Prostate gland (tissue), 2 donors: ENCODE measurements at regions not wholly inside any gene's neighbourhood (a gene's known extent, or its start where the extent isn't known, plus 50 kb on each side); places are given as distances from the start of the nearest gene placed in this dataset.

Experiments
- POLR2A ChIP-seq: fragments of 450-650 bp; IDR thresholded peaks from one replicate; pipeline ENCODE4 v1.6.1; 2016; ENCODE audit warnings: antibody characterized with exemption, mild to moderate bottlenecking
- TF ChIP-seq, protein P1 (sequence below), 4 experiments: fragments of 200-600 bp in 2 of 4; fragments of 450-650 bp in 2 of 4; sonication (generic) in 2 of 4; IDR thresholded peaks; 1 replicate in 3 of 4; 2 replicates in 1 of 4; pipeline ENCODE4 v1.5.1; 2016 to 2019; ENCODE audit warnings: antibody characterized with exemption in 4 of 4, mild to moderate bottlenecking in 2 of 4, moderate library complexity in 2 of 4

DNA sequence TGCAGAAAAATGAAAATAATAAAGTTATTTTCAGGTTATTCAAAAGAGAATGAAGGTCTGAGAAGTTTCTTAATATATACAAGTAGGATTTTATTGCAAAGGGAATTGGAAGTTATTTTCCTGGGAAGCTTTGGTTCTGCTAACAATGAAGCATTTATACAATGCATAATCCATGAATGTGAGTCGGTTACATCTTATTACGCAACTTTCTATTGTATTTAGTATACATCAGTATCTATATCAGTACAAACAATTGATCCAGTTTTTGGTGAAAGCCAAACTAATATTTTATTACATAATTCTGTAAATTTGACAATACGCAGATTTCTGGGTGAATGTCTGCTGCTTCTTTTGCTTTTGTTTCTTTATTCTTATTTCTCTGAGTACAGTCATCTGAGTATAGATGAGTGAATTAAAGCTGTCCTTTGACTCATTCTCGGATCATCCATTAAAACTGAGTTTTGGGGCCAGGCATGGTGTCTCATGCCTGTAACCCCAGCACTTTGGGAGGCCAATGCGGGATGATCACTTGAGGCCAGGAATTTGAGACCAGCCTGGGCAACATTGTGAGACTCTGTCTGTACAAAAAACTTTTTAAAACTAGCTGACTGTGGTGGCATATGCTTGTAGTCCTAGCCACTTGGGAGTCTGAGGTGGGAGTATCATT is 108.5 kb downstream of the SOCS6 start:
- TF ChIP-seq, protein P1, sequence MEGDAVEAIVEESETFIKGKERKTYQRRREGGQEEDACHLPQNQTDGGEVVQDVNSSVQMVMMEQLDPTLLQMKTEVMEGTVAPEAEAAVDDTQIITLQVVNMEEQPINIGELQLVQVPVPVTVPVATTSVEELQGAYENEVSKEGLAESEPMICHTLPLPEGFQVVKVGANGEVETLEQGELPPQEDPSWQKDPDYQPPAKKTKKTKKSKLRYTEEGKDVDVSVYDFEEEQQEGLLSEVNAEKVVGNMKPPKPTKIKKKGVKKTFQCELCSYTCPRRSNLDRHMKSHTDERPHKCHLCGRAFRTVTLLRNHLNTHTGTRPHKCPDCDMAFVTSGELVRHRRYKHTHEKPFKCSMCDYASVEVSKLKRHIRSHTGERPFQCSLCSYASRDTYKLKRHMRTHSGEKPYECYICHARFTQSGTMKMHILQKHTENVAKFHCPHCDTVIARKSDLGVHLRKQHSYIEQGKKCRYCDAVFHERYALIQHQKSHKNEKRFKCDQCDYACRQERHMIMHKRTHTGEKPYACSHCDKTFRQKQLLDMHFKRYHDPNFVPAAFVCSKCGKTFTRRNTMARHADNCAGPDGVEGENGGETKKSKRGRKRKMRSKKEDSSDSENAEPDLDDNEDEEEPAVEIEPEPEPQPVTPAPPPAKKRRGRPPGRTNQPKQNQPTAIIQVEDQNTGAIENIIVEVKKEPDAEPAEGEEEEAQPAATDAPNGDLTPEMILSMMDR (IDR thresholded peaks at IDR 0.05): no peak
- TF ChIP-seq POLR2A: no peak
